H1 (cell line): ENCODE measurements at regions not wholly inside any gene's neighbourhood (a gene's known extent, or its start where the extent isn't known, plus 50 kb on each side); places are given as distances from the start of the nearest gene placed in this dataset.

Source experiments
- JUND ChIP-seq: IDR thresholded peaks from 2 replicates; pipeline ENCODE4 v1.6.1; 2011; ENCODE audit warnings: mild to moderate bottlenecking, improper control_type of control experiment, low read length
- KDM5A ChIP-seq: fragments of 200-600 bp; IDR thresholded peaks from 2 replicates; pipeline ENCODE4 v1.7.1; 2012; ENCODE audit warnings: mild to moderate bottlenecking, low read length, inconsistent platforms, mixed read lengths
- TF ChIP-seq, protein P1 (sequence below), 3 experiments: IDR thresholded peaks; 1 replicate in 2 of 3; 2 replicates in 1 of 3; pipeline versions ENCODE4 v1.5.1 to v1.6.1; 2011; ENCODE audit warnings: low read length in 3 of 3, mild to moderate bottlenecking in 3 of 3, inconsistent platforms in 2 of 3, low read depth in 1 of 3, moderate library complexity in 1 of 3; ENCODE audit not compliant: insufficient read depth in 1 of 3; ENCODE audit errors: control extremely low read depth in 1 of 3

DNA sequence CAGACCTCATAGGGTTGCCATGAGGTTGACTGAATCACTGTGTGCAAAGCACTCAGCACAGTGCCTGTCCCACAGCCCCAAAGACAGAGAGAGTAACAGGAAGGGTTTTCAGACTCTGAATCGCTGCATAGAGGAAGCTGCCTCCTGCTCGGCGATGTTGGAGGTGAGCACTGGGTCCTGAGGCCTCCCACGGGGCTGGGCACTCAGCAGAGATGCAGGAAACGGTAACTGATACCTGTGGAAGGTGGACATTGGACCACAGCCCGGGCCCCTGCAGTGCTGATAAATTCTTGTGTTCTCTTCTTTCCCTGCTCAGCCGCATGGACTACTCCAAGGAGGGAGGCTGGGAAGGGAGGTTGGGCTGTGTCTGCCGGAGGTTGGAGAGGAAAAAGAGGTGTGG, 389.7 kb downstream of the PTPRU start:
- no peak for TF ChIP-seq KDM5A
- TF ChIP-seq, protein P1, sequence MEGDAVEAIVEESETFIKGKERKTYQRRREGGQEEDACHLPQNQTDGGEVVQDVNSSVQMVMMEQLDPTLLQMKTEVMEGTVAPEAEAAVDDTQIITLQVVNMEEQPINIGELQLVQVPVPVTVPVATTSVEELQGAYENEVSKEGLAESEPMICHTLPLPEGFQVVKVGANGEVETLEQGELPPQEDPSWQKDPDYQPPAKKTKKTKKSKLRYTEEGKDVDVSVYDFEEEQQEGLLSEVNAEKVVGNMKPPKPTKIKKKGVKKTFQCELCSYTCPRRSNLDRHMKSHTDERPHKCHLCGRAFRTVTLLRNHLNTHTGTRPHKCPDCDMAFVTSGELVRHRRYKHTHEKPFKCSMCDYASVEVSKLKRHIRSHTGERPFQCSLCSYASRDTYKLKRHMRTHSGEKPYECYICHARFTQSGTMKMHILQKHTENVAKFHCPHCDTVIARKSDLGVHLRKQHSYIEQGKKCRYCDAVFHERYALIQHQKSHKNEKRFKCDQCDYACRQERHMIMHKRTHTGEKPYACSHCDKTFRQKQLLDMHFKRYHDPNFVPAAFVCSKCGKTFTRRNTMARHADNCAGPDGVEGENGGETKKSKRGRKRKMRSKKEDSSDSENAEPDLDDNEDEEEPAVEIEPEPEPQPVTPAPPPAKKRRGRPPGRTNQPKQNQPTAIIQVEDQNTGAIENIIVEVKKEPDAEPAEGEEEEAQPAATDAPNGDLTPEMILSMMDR (IDR thresholded peaks at IDR 0.05; ENCODE audit: control extremely low read depth in 1 of 3, insufficient read depth in 1 of 3, low read depth in 1 of 3, low read length in 3 of 3): no peak
- TF ChIP-seq JUND: no peak
